GM23338 (cell line): ENCODE measurements at regions not wholly inside any gene's neighbourhood (a gene's known extent, or its start where the extent isn't known, plus 50 kb on each side); places are given as distances from the start of the nearest gene placed in this dataset.

ENCODE experiments used
- EZH2 ChIP-seq: fragments of 200-600 bp; sonication (generic); IDR thresholded peaks from one replicate; pipeline ENCODE4 v1.8.0; 2017; ENCODE audit warnings: antibody characterized with exemption, mild to moderate bottlenecking, low read depth; ENCODE audit not compliant: unreplicated experiment
- EZH2phosphoT487 ChIP-seq: fragments of 200-600 bp; sonication (generic); IDR thresholded peaks from one replicate; pipeline ENCODE4 v1.8.1; 2018; ENCODE audit warnings: antibody characterized with exemption; ENCODE audit not compliant: unreplicated experiment
- NANOG ChIP-seq: IDR thresholded peaks from 2 replicates; pipeline ENCODE4 v1.6.1; 2016; ENCODE audit warnings: antibody characterized with exemption, borderline replicate concordance
- POLR2AphosphoS5 ChIP-seq: IDR thresholded peaks from 2 replicates; pipeline ENCODE4 v1.6.1; 2016; ENCODE audit warnings: antibody characterized with exemption, low read depth
- ZNF114 ChIP-seq: fragments of 250-450 bp; sonication (Bioruptor Pico); IDR thresholded peaks from 2 replicates; pipeline ENCODE4 v1.5.0; 2020; ENCODE audit warnings: mild to moderate bottlenecking, moderate library complexity
- TF ChIP-seq, protein P1 (sequence below), 2 experiments: fragments of 200-600 bp in 1 of 2; sonication (generic) in 1 of 2; conservative IDR thresholded peaks; 2 replicates each; pipeline versions ENCODE4 v1.5.1 to v1.6.1; 2016 to 2017; ENCODE audit warnings: antibody characterized with exemption in 2 of 2, low read depth in 2 of 2, mild to moderate bottlenecking in 2 of 2, moderate library complexity in 1 of 2
- TF ChIP-seq, protein P2 (sequence below): fragments of 250-450 bp; sonication (Bioruptor Pico); IDR thresholded peaks from 2 replicates; pipeline ENCODE4 v1.5.0; 2020; ENCODE audit warnings: mild to moderate bottlenecking, moderate library complexity
- TF ChIP-seq, protein P3 (sequence below): IDR thresholded peaks from 2 replicates; pipeline ENCODE4 v1.6.1; 2016; ENCODE audit warnings: antibody characterized with exemption

GRCh38 chr4:130143656-130144055 is 1047.7 kb downstream of the C4orf33 start:
- TF ChIP-seq, protein P1, sequence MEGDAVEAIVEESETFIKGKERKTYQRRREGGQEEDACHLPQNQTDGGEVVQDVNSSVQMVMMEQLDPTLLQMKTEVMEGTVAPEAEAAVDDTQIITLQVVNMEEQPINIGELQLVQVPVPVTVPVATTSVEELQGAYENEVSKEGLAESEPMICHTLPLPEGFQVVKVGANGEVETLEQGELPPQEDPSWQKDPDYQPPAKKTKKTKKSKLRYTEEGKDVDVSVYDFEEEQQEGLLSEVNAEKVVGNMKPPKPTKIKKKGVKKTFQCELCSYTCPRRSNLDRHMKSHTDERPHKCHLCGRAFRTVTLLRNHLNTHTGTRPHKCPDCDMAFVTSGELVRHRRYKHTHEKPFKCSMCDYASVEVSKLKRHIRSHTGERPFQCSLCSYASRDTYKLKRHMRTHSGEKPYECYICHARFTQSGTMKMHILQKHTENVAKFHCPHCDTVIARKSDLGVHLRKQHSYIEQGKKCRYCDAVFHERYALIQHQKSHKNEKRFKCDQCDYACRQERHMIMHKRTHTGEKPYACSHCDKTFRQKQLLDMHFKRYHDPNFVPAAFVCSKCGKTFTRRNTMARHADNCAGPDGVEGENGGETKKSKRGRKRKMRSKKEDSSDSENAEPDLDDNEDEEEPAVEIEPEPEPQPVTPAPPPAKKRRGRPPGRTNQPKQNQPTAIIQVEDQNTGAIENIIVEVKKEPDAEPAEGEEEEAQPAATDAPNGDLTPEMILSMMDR (conservative IDR thresholded peaks at IDR 0.05; ENCODE audit: low read depth in 2 of 2) = no peak
- TF ChIP-seq POLR2AphosphoS5 (no peak), NANOG (no peak), EZH2 (no peak), EZH2phosphoT487 (no peak), ZNF114 (CRISPR knock-in tag) (no peak)
- TF ChIP-seq, protein P2, sequence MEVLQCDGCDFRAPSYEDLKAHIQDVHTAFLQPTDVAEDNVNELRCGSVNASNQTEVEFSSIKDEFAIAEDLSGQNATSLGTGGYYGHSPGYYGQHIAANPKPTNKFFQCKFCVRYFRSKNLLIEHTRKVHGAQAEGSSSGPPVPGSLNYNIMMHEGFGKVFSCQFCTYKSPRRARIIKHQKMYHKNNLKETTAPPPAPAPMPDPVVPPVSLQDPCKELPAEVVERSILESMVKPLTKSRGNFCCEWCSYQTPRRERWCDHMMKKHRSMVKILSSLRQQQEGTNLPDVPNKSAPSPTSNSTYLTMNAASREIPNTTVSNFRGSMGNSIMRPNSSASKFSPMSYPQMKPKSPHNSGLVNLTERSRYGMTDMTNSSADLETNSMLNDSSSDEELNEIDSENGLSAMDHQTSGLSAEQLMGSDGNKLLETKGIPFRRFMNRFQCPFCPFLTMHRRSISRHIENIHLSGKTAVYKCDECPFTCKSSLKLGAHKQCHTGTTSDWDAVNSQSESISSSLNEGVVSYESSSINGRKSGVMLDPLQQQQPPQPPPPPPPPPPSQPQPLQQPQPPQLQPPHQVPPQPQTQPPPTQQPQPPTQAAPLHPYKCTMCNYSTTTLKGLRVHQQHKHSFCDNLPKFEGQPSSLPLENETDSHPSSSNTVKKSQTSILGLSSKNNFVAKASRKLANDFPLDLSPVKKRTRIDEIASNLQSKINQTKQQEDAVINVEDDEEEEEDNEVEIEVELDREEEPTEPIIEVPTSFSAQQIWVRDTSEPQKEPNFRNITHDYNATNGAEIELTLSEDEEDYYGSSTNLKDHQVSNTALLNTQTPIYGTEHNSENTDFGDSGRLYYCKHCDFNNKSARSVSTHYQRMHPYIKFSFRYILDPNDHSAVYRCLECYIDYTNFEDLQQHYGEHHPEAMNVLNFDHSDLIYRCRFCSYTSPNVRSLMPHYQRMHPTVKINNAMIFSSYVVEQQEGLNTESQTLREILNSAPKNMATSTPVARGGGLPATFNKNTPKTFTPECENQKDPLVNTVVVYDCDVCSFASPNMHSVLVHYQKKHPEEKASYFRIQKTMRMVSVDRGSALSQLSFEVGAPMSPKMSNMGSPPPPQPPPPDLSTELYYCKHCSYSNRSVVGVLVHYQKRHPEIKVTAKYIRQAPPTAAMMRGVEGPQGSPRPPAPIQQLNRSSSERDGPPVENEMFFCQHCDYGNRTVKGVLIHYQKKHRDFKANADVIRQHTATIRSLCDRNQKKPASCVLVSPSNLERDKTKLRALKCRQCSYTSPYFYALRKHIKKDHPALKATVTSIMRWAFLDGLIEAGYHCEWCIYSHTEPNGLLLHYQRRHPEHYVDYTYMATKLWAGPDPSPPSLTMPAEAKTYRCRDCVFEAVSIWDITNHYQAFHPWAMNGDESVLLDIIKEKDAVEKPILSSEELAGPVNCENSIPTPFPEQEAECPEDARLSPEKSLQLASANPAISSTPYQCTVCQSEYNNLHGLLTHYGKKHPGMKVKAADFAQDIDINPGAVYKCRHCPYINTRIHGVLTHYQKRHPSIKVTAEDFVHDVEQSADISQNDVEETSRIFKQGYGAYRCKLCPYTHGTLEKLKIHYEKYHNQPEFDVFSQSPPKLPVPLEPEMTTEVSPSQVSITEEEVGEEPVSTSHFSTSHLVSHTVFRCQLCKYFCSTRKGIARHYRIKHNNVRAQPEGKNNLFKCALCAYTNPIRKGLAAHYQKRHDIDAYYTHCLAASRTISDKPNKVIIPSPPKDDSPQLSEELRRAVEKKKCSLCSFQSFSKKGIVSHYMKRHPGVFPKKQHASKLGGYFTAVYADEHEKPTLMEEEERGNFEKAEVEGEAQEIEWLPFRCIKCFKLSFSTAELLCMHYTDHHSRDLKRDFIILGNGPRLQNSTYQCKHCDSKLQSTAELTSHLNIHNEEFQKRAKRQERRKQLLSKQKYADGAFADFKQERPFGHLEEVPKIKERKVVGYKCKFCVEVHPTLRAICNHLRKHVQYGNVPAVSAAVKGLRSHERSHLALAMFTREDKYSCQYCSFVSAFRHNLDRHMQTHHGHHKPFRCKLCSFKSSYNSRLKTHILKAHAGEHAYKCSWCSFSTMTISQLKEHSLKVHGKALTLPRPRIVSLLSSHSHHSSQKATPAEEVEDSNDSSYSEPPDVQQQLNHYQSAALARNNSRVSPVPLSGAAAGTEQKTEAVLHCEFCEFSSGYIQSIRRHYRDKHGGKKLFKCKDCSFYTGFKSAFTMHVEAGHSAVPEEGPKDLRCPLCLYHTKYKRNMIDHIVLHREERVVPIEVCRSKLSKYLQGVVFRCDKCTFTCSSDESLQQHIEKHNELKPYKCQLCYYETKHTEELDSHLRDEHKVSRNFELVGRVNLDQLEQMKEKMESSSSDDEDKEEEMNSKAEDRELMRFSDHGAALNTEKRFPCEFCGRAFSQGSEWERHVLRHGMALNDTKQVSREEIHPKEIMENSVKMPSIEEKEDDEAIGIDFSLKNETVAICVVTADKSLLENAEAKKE (CRISPR knock-in tag) = no peak
- TF ChIP-seq, protein P3, sequence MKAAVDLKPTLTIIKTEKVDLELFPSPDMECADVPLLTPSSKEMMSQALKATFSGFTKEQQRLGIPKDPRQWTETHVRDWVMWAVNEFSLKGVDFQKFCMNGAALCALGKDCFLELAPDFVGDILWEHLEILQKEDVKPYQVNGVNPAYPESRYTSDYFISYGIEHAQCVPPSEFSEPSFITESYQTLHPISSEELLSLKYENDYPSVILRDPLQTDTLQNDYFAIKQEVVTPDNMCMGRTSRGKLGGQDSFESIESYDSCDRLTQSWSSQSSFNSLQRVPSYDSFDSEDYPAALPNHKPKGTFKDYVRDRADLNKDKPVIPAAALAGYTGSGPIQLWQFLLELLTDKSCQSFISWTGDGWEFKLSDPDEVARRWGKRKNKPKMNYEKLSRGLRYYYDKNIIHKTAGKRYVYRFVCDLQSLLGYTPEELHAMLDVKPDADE = no peak
